Effector memory CD8-positive, alpha-beta T cell (primary cell): ENCODE measurements at regions not wholly inside any gene's neighbourhood (a gene's known extent, or its start where the extent isn't known, plus 50 kb on each side); places are given as distances from the start of the nearest gene placed in this dataset.

ENCODE experiments used
- ATAC-seq: fragments of 150-1000 bp; cut with Tn5 transposase; replicated peaks from 2 replicates; pipeline ENCODE4 v1.10.0; 2021; ENCODE audit warnings: mild to moderate bottlenecking, moderate library complexity
- DNase-seq, 3 experiments: peaks; one replicate each; pipeline ENCODE4 v3.0.0; 2021
- H3K27ac Mint-ChIP-seq, 2 donors: one replicate each; pipeline ENCODE4 v1.8.0; 2022; ENCODE audit warnings: mild to moderate bottlenecking in 2 of 2, mixed read lengths in 2 of 2, moderate library complexity in 2 of 2
- H3K27me3 Mint-ChIP-seq, 2 donors: one replicate each; pipeline ENCODE4 v1.8.0; 2022; ENCODE audit warnings: mixed read lengths in 2 of 2
- H3K36me3 Mint-ChIP-seq: one replicate; pipeline ENCODE4 v1.8.0; 2022; ENCODE audit warnings: mild to moderate bottlenecking, moderate library complexity, mixed read lengths; ENCODE audit not compliant: insufficient read depth
- H3K4me1 Mint-ChIP-seq, 2 donors: one replicate each; pipeline ENCODE4 v1.8.0; 2022; ENCODE audit warnings: low read depth in 2 of 2, mixed read lengths in 2 of 2
- H3K4me3 Mint-ChIP-seq, 2 donors: one replicate each; pipeline ENCODE4 v1.8.0; 2022; ENCODE audit warnings: mild to moderate bottlenecking in 2 of 2, mixed read lengths in 2 of 2, moderate library complexity in 2 of 2
- H3K9me3 Mint-ChIP-seq, 2 donors: one replicate each; pipeline ENCODE4 v1.8.0; 2022; ENCODE audit warnings: mixed read lengths in 2 of 2

- Mint-ChIP-seq H3K9me3 (no peaks in the 10 kb centered on the region), H3K27me3 (no peaks in the 10 kb centered on the region), H3K27ac (no peak overlapping the region), H3K4me3 (no peak overlapping the region), H3K4me1 (no peaks in the 10 kb centered on the region), H3K36me3 (no peaks in the 10 kb centered on the region)
- ATAC-seq, result no peak
- DNase-seq, result no peak
Observed at GRCh38 chr9:108634204-108634603, 221.6 kb downstream of the ACTL7B start.

GRCh38 chr9:108631496-108632285, 224.1 kb downstream of the ACTL7B start:
- DNase-seq, result no peak
- H3K4me1 Mint-ChIP-seq, result no peaks in the 10 kb centered on the region
- no peak for ATAC-seq

GRCh38 chr9:108628316-108628715, 227.5 kb downstream of the ACTL7B start:
- H3K4me1 Mint-ChIP-seq, result no peaks in the 10 kb centered on the region
- H3K36me3 Mint-ChIP-seq, result peaks cover 4% of the 10 kb centered on the region
- no peak overlapping the region for H3K4me3 Mint-ChIP-seq
- DNase-seq (no peak), ATAC-seq (no peak)
- peaks cover 6 to 7% of the 10 kb centered on the region in 2 donors for H3K9me3 Mint-ChIP-seq
- H3K27me3 Mint-ChIP-seq, result no peaks in the 10 kb centered on the region
- H3K27ac Mint-ChIP-seq, result no peak overlapping the region

More at GRCh38 chr9:108631496-108632285, 224.1 kb downstream of the ACTL7B start:
- Mint-ChIP-seq H3K27ac (no peak overlapping the region), H3K27me3 (no peaks in the 10 kb centered on the region), H3K36me3 (peaks cover 4% of the 10 kb centered on the region), H3K9me3 (peaks cover 0 to 7% of the 10 kb centered on the region in 2 donors), H3K4me3 (no peak overlapping the region)

DNA sequence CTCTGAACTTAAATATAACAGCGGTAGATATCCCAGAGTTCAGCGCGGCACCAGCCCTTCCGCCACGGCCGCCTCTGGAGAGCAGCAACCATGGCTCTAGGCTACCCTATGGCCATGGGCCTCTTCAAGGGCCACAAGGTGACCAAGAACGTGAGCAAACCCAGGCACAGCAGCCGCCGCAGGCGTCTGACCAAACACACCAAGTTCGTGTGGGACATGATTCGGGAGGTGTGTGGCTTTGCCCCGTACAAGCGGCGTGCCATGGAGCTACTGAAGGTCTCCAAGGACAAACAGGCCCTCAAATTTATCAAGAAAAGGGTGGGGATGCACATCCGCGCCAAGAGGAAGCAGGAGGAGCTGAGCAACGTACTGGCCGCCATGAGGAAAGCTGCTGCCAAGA, 229.0 kb downstream of the ACTL7B start:
- Mint-ChIP-seq H3K4me3 (no peak overlapping the region), H3K27ac (no peak overlapping the region), H3K4me1 (no peaks in the 10 kb centered on the region), H3K9me3 (peaks cover 6 to 7% of the 10 kb centered on the region in 2 donors), H3K36me3 (peaks cover 4% of the 10 kb centered on the region), H3K27me3 (no peaks in the 10 kb centered on the region)
- DNase-seq, result no peak
- ATAC-seq, result no peak

DNA sequence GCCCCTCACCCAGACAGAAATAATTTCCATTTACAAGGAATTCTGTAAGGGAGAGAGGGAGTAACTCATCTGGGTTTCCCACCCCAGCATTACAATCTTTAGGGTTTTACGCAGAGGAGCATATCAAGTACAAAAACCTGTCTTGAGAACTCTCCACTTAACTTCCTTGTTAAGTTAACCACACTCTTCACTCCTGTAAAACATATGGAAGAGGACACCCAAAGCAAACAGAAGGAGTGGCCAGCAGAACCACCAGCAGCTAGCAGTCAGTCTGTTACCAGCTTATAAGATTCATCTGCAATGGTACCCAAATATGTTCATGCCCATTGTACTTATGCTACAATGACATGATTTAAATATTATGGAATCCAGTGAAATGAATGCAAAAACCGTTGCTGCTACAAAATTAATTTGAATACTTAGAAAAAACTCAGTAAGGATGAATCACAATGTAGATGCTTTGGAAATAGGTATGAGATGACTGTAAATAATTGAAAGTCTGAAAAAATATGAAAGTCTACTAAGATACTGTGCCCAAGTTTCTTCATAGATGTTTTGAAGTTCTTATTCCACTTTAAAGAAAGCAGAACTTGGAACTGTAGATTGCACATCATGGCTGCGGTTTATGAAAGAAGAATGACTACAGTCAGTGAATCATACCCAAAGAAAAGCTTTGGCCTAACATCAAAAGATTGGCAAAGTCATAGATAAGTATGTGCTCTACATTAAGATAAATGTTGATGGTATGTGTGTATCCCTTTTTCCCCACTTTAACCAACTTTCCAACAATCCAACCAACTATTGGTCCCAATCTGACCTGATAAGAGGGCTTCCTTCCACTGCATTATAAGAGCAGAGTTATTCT, 233.6 kb downstream of the ACTL7B start:
- peaks cover 5 to 13% of the 10 kb centered on the region in 2 donors for H3K9me3 Mint-ChIP-seq
- ATAC-seq (no peak), DNase-seq (no peak)
- no peak overlapping the region for H3K4me3 Mint-ChIP-seq
- H3K27me3 Mint-ChIP-seq, result no peaks in the 10 kb centered on the region
- H3K27ac Mint-ChIP-seq, result no peak overlapping the region
- H3K36me3 Mint-ChIP-seq, result no peaks in the 10 kb centered on the region
- H3K4me1 Mint-ChIP-seq, result no peaks in the 10 kb centered on the region

GRCh38 chr9:108620767-108621166, 235.0 kb downstream of the ACTL7B start:
- no peaks in the 10 kb centered on the region for H3K27me3 Mint-ChIP-seq
- peaks cover 5 to 14% of the 10 kb centered on the region in 2 donors for H3K9me3 Mint-ChIP-seq
- no peak overlapping the region for H3K4me3 Mint-ChIP-seq
- no peak for DNase-seq
- H3K36me3 Mint-ChIP-seq, result no peaks in the 10 kb centered on the region
- ATAC-seq, result no peak
- H3K4me1 Mint-ChIP-seq, result no peaks in the 10 kb centered on the region
- no peak overlapping the region for H3K27ac Mint-ChIP-seq

- Mint-ChIP-seq H3K36me3 (no peaks in the 10 kb centered on the region), H3K4me3 (no peak overlapping the region), H3K4me1 (no peaks in the 10 kb centered on the region), H3K27ac (no peak overlapping the region), H3K9me3 (peaks cover 5 to 13% of the 10 kb centered on the region in 2 donors), H3K27me3 (no peaks in the 10 kb centered on the region)
- ATAC-seq (no peak), DNase-seq (no peak)
Observed at GRCh38 chr9:108618906-108619550, 236.8 kb downstream of the ACTL7B start.

DNA sequence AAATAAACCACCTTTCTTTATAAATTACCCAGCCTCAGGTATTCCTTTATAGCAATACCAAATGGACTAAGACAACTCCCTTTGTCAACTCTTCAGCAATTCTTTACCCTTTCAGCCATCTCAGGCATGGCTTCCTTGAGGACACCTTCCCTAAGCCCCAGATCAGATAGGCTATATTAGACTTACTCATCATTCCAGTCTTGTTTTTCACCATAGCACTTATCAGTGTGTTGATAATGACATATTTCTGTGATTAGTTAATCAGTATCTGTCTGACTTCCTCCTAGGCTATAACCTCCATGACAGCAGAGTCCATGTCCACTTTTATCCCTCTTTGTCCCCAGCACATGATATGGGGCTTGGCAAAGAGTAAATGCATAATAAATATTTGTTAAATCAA, 238.1 kb downstream of the ACTL7B start:
- no peaks in the 10 kb centered on the region for H3K36me3 Mint-ChIP-seq
- no peak overlapping the region for H3K4me3 Mint-ChIP-seq
- no peak for ATAC-seq
- H3K4me1 Mint-ChIP-seq, result no peaks in the 10 kb centered on the region
- H3K27ac Mint-ChIP-seq, result no peak overlapping the region
- peaks cover 5 to 13% of the 10 kb centered on the region in 2 donors for H3K9me3 Mint-ChIP-seq
- no peak for DNase-seq
- H3K27me3 Mint-ChIP-seq, result no peaks in the 10 kb centered on the region

DNA sequence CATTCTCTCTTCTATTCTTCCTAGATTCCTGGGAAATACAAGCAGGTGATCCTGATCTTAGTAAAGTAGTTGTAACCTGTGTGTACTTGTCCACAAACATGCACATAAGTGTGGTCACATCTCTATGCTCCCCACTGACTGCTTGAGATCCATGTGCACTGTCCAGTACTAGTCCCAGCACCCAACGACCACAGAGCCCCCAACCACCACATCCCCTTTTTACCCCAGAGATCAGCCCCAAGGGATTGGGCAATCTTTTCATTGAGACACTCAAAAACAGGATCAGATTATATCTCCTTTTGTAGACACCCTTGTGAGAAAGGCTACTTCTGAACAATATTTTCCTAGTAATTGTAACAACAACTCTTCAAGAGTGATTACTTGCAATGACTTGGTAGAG, 240.6 kb downstream of the ACTL7B start:
- DNase-seq (no peak), ATAC-seq (no peak)
- no peaks in the 10 kb centered on the region for H3K4me1 Mint-ChIP-seq
- no peaks in the 10 kb centered on the region for H3K27me3 Mint-ChIP-seq
- H3K9me3 Mint-ChIP-seq, result peaks cover 5 to 10% of the 10 kb centered on the region in 2 donors
- no peak overlapping the region for H3K27ac Mint-ChIP-seq
- H3K4me3 Mint-ChIP-seq, result no peak overlapping the region
- H3K36me3 Mint-ChIP-seq, result no peaks in the 10 kb centered on the region

GRCh38 chr9:108612513-108612912, 243.3 kb downstream of the ACTL7B start:
- Mint-ChIP-seq H3K36me3 (no peaks in the 10 kb centered on the region), H3K27ac (no peak overlapping the region), H3K9me3 (peaks cover 2 to 8% of the 10 kb centered on the region in 2 donors), H3K27me3 (no peaks in the 10 kb centered on the region), H3K4me1 (no peaks in the 10 kb centered on the region), H3K4me3 (no peak overlapping the region)
- DNase-seq (no peak), ATAC-seq (no peak)

DNA sequence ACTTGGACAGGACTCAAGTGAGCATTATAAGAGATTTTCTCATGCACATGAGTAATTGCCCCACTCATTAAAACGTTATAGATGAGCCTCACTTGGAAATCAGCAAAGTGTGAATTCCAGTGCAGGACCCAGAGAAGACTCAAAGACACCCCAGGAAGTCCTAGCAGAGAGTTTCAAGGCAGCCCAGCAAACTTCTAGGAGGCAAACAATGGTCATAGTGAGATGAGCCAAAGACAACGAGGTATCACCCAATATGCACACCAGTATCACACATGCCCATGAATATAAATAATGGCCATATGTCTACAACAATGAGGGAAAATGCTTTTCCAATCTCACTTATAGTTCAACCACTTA, 245.9 kb downstream of the ACTL7B start:
- DNase-seq (no peak), ATAC-seq (no peak)
- H3K36me3 Mint-ChIP-seq, result no peaks in the 10 kb centered on the region
- no peak overlapping the region for H3K27ac Mint-ChIP-seq
- no peak overlapping the region for H3K4me3 Mint-ChIP-seq
- no peaks in the 10 kb centered on the region for H3K27me3 Mint-ChIP-seq
- H3K9me3 Mint-ChIP-seq, result no peaks in the 10 kb centered on the region
- H3K4me1 Mint-ChIP-seq, result no peaks in the 10 kb centered on the region

DNA sequence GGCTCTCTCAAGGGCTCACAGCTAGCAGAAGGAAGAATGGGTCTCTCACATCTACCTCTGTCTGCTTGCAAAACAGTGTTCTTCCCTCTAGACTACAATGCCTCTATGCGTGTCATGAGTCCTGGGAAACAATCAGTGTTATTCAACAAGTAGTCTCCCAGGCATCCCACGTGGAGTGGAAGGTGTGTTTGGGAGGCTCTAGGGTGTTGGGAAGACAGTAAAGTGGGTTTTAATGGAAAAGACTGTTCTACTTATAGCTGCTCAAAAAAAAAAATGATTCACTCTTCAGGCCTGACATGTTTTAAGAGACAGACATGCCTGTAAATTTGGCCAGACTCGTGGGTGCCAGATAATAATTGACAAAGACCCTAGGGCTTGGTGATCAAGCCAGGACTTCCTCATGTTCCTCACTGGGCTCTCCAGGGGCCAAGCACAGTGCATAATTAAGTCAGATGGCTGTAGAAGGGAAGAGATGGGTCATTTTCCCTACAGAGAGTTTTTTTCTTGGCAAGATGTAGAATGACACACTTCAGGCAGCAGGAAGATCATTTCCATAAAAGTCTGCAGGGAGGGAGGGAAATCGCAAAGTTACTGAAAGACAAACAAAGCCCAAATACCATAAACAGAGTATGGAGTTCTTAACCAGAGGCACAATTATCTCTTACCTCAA, 246.4 kb downstream of the ACTL7B start:
- ATAC-seq (no peak), DNase-seq (no peak)
- Mint-ChIP-seq H3K36me3 (no peaks in the 10 kb centered on the region), H3K4me1 (no peaks in the 10 kb centered on the region), H3K4me3 (no peak overlapping the region), H3K9me3 (peaks cover 1 to 4% of the 10 kb centered on the region in 2 donors), H3K27me3 (no peaks in the 10 kb centered on the region), H3K27ac (no peak overlapping the region)

- no peaks in the 10 kb centered on the region for H3K4me1 Mint-ChIP-seq
- no peaks in the 10 kb centered on the region for H3K27me3 Mint-ChIP-seq
- no peak overlapping the region for H3K4me3 Mint-ChIP-seq
- DNase-seq (no peak), ATAC-seq (no peak)
- H3K27ac Mint-ChIP-seq, result no peak overlapping the region
- no peaks in the 10 kb centered on the region for H3K36me3 Mint-ChIP-seq
- peaks cover 6 to 13% of the 10 kb centered on the region in 2 donors for H3K9me3 Mint-ChIP-seq
Observed at GRCh38 chr9:108607607-108608006, 248.2 kb downstream of the ACTL7B start.
